ENCODE measurements at regions not wholly inside any gene's neighbourhood (a gene's known extent, or its start where the extent isn't known, plus 50 kb on each side); places are given as distances from the start of the nearest gene placed in this dataset.

GRCh38 chr7:136174477-136175125 is 197.4 kb upstream of the MTPN start:
- DNase-seq (ENCODE audit: low read depth): no peak

GRCh38 chr7:136173874-136174273 is 196.7 kb upstream of the MTPN start:
- no peak for DNase-seq (ENCODE audit: low read depth)

DNA sequence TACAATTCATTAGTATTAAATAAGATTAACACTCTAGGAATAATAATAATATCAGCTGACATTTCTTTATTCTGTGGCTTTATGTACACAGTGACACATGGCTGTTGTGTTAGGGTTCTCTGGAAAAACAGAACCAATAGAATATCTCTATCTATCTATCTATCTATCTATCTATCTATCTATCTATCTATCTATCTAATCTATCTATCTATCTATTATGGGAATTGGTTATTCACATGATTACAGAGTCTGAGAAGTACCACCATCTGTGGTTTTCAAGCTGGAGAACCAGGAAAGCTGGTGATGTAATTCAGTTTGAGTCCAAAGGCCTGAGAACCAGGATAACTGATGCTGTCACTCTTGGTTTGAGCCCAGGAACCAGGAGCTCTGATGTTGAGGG is 194.1 kb upstream of the MTPN start:
- no peak for DNase-seq (ENCODE audit: low read depth)

GRCh38 chr7:136168821-136169220 is 191.7 kb upstream of the MTPN start:
- DNase-seq (ENCODE audit: low read depth): no peak

DNA sequence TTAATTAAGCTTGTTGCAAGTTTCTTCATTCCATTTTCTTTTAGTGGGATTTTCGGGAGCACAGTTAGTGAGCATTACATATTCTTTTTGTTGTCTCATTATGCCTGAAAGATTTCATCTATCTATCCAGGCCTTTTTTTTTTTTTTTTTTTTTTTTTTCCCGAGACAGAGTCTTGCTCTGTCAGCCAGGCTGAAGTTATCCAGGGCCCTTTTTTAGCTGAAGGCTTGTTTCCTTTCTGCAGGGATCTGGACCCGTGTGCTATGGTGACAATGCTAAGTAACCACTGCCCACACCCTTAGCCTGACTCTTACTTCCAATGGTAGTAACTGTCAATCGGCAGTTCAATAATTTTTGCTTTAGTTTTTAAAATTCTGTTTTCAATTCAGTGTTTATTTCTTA is 190.8 kb upstream of the MTPN start:
- no peak for DNase-seq (ENCODE audit: low read depth)

DNA sequence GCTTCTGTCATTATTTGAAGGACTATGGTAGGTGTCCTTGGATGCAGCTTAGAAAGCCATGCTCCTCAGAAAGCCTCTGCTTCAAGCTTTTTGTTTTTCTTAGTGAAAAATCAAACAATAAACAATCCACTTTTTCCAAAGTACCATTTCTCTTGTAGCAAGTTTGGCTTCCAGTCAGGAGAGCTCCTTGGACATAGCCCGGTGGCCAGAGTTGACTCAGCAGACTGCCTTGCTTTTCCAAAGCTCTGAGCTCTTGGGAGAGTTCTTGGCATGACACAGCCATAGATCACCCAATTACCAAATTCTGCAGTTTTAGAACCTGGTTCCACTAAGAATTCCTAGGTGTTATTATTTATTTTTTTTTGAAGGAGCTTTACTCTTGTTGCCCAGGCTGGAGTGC is 189.4 kb upstream of the MTPN start:
- no peak for DNase-seq (ENCODE audit: low read depth)

- no peak for DNase-seq (ENCODE audit: low read depth)
These were observed 186.2 kb upstream of the MTPN start for GRCh38 chr7:136163340-136163801.

DNA sequence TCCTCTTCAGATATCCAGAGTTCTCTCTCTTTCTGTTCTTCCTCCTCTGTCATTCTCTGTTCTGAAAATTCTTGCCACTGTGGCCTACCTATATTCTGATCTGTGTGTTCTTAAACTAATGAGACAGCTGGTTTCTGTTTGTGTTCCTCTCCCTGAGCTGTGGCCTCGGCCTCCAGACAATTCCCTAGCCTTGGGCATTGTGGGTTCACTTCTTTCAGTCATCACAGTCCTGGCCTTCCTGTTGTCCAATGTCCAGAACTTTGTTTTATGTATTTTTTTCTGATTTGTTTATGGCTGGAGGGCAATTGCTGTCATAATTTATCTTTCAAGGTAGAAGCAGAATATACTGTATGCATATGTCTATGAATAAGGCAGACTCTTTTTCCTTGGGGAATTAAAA is 173.2 kb upstream of the MTPN start:
- DNase-seq (ENCODE audit: low read depth): no peak

DNA sequence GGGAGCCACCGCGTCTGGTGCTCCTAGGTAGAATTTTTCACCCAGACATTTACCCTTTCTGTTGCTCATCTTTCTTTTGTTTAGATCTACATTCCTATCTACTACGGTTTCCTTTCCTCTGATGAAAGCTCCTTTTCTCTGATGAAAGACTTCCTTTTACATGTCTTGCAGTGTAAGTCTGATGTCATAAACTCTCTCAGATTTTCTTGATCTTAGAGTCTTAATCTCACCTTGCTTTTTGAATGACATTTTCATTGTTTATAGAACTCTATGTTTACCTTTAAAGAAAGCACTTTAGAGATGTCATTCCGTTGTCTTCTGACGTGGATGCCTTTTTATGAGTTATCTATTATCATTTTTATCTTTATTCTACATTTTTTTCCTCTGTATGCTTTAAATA is 171.8 kb upstream of the MTPN start:
- DNase-seq (ENCODE audit: low read depth): no peak

DNA sequence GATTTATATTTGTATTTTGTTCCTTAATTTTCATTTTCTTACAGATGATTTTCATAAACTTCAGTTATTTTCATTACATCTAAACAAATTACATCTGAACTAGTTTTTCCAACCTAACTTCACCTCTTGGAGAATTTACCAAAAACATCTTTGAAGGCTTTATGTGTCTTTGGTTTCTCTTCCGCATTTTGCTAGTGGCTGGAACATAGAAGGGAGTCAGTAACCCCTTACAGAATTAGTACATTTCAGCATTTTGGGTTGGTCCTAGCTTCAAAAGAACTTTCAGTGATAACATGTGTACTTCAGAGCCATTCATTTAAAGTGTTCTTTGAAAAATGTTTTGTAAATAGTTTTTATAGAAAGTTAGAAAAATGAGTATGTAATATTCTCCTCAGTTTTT is 169.8 kb upstream of the MTPN start:
- DNase-seq (ENCODE audit: low read depth): no peak

DNA sequence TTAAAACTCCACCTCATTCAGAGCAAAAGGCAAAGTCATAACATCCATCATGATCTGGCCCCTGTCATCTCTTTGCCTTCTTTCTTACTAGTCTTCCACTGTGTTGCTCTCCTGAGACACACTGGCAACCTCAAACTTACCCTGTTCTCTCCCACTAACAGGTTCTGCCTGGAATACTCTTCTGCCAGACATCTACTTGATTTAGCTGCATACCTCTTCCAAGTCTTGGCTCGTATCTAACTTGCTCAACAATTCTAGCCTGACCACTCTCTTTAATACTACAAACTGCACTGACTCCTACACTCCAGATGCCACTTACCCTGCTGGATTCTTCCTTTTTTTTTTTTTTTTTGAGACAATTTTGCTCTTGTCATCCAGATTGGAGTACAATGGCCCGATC is 167.0 kb upstream of the MTPN start:
- no peak for DNase-seq (ENCODE audit: low read depth)

- no peak for DNase-seq (ENCODE audit: low read depth)
These were observed 166.1 kb upstream of the MTPN start for GRCh38 chr7:136143271-136143670.

GRCh38 chr7:136142583-136142982 is 165.4 kb upstream of the MTPN start:
- DNase-seq (ENCODE audit: low read depth): no peak

GRCh38 chr7:136140469-136140868 is 163.3 kb upstream of the MTPN start:
- no peak for DNase-seq (ENCODE audit: low read depth)

DNA sequence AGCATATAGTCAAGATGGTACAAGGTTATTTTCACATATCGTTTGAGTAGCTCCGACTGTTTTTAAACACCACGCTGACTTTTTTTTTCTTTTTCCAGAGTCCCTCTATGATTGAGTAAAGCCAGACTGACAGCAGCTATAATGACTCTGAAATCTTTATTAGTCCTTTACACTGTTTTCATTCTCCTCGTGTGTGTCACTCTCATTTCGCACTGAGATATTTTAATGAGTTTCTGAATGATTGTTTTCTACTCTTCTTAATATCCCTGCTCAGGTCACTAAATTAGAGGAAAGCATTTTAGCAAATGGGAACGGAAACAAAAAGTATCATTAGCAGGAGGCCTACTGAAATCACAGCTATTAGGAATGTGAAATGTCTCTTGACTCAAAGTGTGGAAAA is 162.3 kb upstream of the MTPN start:
- no peak for DNase-seq (ENCODE audit: low read depth)

DNA sequence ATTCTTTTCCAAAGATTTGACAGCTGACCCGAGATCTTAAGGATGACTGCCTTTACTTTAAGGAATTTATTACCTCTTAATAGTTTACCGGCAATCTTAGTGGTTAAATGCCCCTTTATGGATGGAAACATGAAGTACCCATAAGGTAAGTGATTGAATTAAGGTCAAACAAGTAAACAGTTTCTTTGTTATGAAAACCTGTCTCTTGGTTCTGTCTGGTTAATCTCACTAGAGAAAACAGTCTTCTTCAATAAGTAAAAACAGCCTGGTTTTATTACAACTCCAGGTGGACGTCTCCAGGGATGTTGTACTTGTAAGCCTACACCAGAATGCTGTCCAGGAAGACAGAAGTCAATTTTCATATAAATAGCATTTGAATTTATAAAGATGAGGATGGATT is 161.8 kb upstream of the MTPN start:
- no peak for DNase-seq (ENCODE audit: low read depth)

- DNase-seq (ENCODE audit: low read depth): no peak
These were observed 159.8 kb upstream of the MTPN start for GRCh38 chr7:136136906-136137454.

DNA sequence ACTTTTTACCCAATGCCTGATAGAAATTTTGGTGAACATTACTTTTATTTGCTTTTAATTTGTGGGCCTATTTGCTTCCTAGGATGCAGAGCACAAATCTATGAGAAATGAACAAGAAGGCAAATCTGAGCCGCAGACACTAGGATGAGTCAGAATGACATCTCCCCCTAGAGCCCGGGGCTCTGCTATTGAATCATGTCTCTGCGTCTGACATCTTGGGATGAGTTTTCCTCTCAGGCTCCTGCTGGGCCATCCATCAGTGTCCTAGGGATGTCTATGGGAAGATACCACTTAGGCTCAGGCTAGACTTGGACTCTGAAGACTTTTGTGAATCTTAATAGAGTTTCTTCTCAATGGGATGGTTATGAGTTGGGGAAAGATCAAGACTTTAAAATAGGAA is 157.3 kb upstream of the MTPN start:
- no peak for DNase-seq (ENCODE audit: low read depth)

DNA sequence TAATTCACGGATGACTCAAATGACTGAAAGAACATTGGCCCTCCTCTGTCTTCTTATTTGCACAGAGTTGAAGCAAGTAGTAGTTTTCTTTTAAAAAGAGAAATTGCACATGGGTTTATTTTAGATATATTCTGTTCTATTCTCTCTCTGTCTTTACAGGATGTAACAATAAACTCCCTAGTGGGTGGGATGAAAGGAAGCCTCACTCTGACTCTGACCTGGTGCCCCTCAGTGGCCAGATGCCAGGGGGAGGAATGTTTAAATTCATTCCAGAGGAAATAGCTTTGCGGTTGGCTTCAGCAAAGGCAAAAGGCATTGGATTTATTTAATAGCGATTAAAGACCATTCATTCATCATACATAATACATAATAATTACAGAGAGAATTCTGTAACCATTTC is 156.4 kb upstream of the MTPN start:
- no peak for DNase-seq (ENCODE audit: low read depth)

- DNase-seq (ENCODE audit: low read depth): no peak
These were observed 154.1 kb upstream of the MTPN start for GRCh38 chr7:136131304-136131630.

GRCh38 chr7:136130511-136131303 is 153.5 kb upstream of the MTPN start:
- no peak for DNase-seq (ENCODE audit: low read depth)

- no peak for DNase-seq (ENCODE audit: low read depth)
These were observed 150.9 kb upstream of the MTPN start for GRCh38 chr7:136128050-136128449.

DNA sequence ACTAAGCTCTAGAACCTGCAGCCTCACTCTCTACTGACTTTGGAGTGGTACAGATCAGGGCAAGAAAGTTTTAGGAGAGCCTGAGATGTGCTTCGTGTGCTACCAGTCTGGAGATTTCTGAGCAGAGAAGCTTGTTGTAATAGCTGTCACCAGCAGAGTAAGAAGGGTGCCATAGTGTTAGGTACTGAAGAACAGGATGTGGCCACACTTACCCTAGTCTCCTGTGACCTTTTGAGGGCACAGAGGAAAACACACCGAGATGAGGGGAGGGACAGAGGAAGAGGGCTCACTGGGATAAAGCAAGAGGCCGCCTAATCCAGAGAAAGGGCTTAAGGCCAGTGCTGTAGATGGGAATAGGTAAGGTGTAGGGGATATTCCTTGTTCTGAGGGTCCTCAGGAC is 146.2 kb upstream of the MTPN start:
- no peak for DNase-seq (ENCODE audit: low read depth)

- no peak for DNase-seq (ENCODE audit: low read depth)
These were observed 144.9 kb upstream of the MTPN start for GRCh38 chr7:136122026-136122425.

Data from GM04503 (cell line).